ENCODE measurements at regions not wholly inside any gene's neighbourhood (a gene's known extent, or its start where the extent isn't known, plus 50 kb on each side); places are given as distances from the start of the nearest gene placed in this dataset.

- TF ChIP-seq, protein P1, sequence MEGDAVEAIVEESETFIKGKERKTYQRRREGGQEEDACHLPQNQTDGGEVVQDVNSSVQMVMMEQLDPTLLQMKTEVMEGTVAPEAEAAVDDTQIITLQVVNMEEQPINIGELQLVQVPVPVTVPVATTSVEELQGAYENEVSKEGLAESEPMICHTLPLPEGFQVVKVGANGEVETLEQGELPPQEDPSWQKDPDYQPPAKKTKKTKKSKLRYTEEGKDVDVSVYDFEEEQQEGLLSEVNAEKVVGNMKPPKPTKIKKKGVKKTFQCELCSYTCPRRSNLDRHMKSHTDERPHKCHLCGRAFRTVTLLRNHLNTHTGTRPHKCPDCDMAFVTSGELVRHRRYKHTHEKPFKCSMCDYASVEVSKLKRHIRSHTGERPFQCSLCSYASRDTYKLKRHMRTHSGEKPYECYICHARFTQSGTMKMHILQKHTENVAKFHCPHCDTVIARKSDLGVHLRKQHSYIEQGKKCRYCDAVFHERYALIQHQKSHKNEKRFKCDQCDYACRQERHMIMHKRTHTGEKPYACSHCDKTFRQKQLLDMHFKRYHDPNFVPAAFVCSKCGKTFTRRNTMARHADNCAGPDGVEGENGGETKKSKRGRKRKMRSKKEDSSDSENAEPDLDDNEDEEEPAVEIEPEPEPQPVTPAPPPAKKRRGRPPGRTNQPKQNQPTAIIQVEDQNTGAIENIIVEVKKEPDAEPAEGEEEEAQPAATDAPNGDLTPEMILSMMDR (IDR thresholded peaks at IDR 0.05), result no peak
- no peak for TF ChIP-seq POLR2A (IDR thresholded peaks at IDR 0.05)
These were observed 346.1 kb upstream of the SMIM21 start for GRCh38 chr18:75773618-75774017.

Data from adrenal gland (tissue), 5 donors.